Lung (tissue), 11 donors: ENCODE measurements at regions not wholly inside any gene's neighbourhood (a gene's known extent, or its start where the extent isn't known, plus 50 kb on each side); places are given as distances from the start of the nearest gene placed in this dataset.

ENCODE experiments used
- ATAC-seq: fragments of 200-7000 bp; cut with Tn5 transposase; one replicate; pipeline ENCODE4 v1.9.1; 2020; ENCODE audit warnings: moderate number of reproducible peaks; ENCODE audit not compliant: insufficient read depth, low FRiP score
- DNase-seq, 3 donors: peaks; one replicate each; pipeline ENCODE4 v3.0.0-alpha.2; 2013 to 2017
- H3K27ac ChIP-seq, 2 donors: one replicate each; pipeline ENCODE4 v1.5.1; 2013; ENCODE audit warnings: mild to moderate bottlenecking in 2 of 2, moderate library complexity in 2 of 2, control low read depth in 1 of 2, inconsistent platforms in 1 of 2, low read depth in 1 of 2, low read length in 1 of 2
- H3K27me3 ChIP-seq, 3 donors: one replicate each; pipeline ENCODE4 v1.5.1; 2013; ENCODE audit warnings: low read length in 2 of 3; ENCODE audit not compliant: control insufficient read depth in 3 of 3, insufficient read depth in 3 of 3
- H3K36me3 ChIP-seq, 4 donors: one replicate each; pipeline ENCODE4 v1.5.1; 2013; ENCODE audit warnings: low read length in 4 of 4, mild to moderate bottlenecking in 1 of 4, moderate library complexity in 1 of 4; ENCODE audit not compliant: control insufficient read depth in 4 of 4, insufficient read depth in 4 of 4
- H3K4me1 ChIP-seq, 5 donors: one replicate each; pipeline ENCODE4 v1.5.1; 2013; ENCODE audit warnings: low read length in 5 of 5, mild to moderate bottlenecking in 2 of 5, moderate library complexity in 1 of 5; ENCODE audit not compliant: control insufficient read depth in 5 of 5, insufficient read depth in 5 of 5
- H3K4me3 ChIP-seq: one replicate; pipeline ENCODE4 v1.5.1; 2013; ENCODE audit warnings: mild to moderate bottlenecking, control low read depth, moderate library complexity
- H3K9ac ChIP-seq, 2 donors: one replicate each; pipeline ENCODE4 v1.5.1; 2013; ENCODE audit warnings: low read length in 2 of 2, control low read depth in 1 of 2; ENCODE audit not compliant: insufficient read depth in 1 of 2
- H3K9me3 ChIP-seq, 4 donors: one replicate each; pipeline ENCODE4 v1.5.1; 2013; ENCODE audit warnings: low read length in 3 of 4, mild to moderate bottlenecking in 1 of 4, moderate library complexity in 1 of 4; ENCODE audit not compliant: control insufficient read depth in 4 of 4, insufficient read depth in 3 of 4
- CTCF ChIP-seq: IDR thresholded peaks from 2 replicates; pipeline ENCODE4 v1.5.1; 2012; ENCODE audit warnings: mild to moderate bottlenecking; ENCODE audit errors: control extremely low read depth, extremely low read depth
- WGBS, 2 donors: extraction: QIAGEN DNeasy Blood & Tissue Kit; methylation state at CpG; one replicate each; pipeline ENCODE4 v1.1.7; 2013; 5-methylcytosine and 5-hydroxymethylcytosine counted together
- donor health status: control.
- donor health status: control.
- donor health status: Bipolar disorder and iron deficiency.
- donor health status: healthy.
- donor health status: DM: yes; HTN: yes; CAD: no.

- H3K27me3 ChIP-seq: no peaks in the 10 kb centered on the region
Observed at GRCh38 chr12:76694369-76694768, 69.5 kb upstream of the ZDHHC17 start.

GRCh38 chr12:76696186-76696585 lies 67.7 kb upstream of the ZDHHC17 start:
- no peaks in the 10 kb centered on the region for H3K9me3 ChIP-seq
- no peak overlapping the region for H3K9ac ChIP-seq
- no peaks in the 10 kb centered on the region for H3K4me1 ChIP-seq
- no peak for ATAC-seq
- DNase-seq: no peak
- no peaks in the 10 kb centered on the region for H3K27me3 ChIP-seq
- TF ChIP-seq CTCF: no peak
- no peak overlapping the region for H3K4me3 ChIP-seq
- H3K36me3 ChIP-seq: no peaks in the 10 kb centered on the region
- 92 to 93% methylated on average over 4 of the region's 4 CpGs for WGBS, 2 donors
- H3K27ac ChIP-seq: no peak overlapping the region

More at GRCh38 chr12:76694369-76694768, 69.5 kb upstream of the ZDHHC17 start:
- DNase-seq (no peak), ATAC-seq (no peak)
- no peak for TF ChIP-seq CTCF
- Histone ChIP-seq H3K4me1 (no peaks in the 10 kb centered on the region), H3K9me3 (no peaks in the 10 kb centered on the region), H3K9ac (no peak overlapping the region), H3K27ac (no peak overlapping the region), H3K36me3 (no peaks in the 10 kb centered on the region), H3K4me3 (no peak overlapping the region)
- 95% methylated on average over 7 of the region's 7 CpGs for WGBS, 2 donors

- no peaks in the 10 kb centered on the region for H3K9me3 ChIP-seq
- no peak overlapping the region for H3K9ac ChIP-seq
- ATAC-seq: no peak
- H3K4me3 ChIP-seq: no peak overlapping the region
- H3K27ac ChIP-seq: no peak overlapping the region
- DNase-seq: peak in 1 of 3 donors; percentile 35
- H3K4me1 ChIP-seq: no peaks in the 10 kb centered on the region
- 57 to 74% methylated on average over 3 of the region's 3 CpGs for WGBS, 2 donors
- no peak for TF ChIP-seq CTCF
- H3K27me3 ChIP-seq: no peaks in the 10 kb centered on the region
- no peaks in the 10 kb centered on the region for H3K36me3 ChIP-seq
Observed at GRCh38 chr12:76697849-76698248, 66.1 kb upstream of the ZDHHC17 start.

GRCh38 chr12:76698316-76698715 lies 65.6 kb upstream of the ZDHHC17 start:
- WGBS, 2 donors: 93 to 96% methylated on average over 1 of the region's 1 CpG
- H3K4me1 ChIP-seq: no peaks in the 10 kb centered on the region
- DNase-seq (no peak), ATAC-seq (no peak)
- TF ChIP-seq CTCF: no peak
- H3K9ac ChIP-seq: no peak overlapping the region
- H3K36me3 ChIP-seq: no peaks in the 10 kb centered on the region
- no peak overlapping the region for H3K27ac ChIP-seq
- no peak overlapping the region for H3K4me3 ChIP-seq
- H3K9me3 ChIP-seq: no peaks in the 10 kb centered on the region
- H3K27me3 ChIP-seq: no peaks in the 10 kb centered on the region
